CD4-positive, alpha-beta T cell (primary cell): ENCODE measurements at regions not wholly inside any gene's neighbourhood (a gene's known extent, or its start where the extent isn't known, plus 50 kb on each side); places are given as distances from the start of the nearest gene placed in this dataset.

ENCODE experiments used
- ATAC-seq: fragments of 200-7000 bp; cut with Tn5 transposase; one replicate; pipeline ENCODE4 v1.10.0; 2022; ENCODE audit warnings: mild to moderate bottlenecking; ENCODE audit not compliant: poor library complexity
- CTCF ChIA-PET: fragments of 350-600 bp; sonication (Branson Sonifier 250); formaldehyde crosslinking; loops from one replicate; lab custom pipeline; 2021; ENCODE audit warnings: antibody characterized with exemption, inconsistent platforms; lab: Charles Lee
- POLR2A ChIA-PET: fragments of 350-600 bp; sonication (Branson Sonifier 250); formaldehyde crosslinking; loops from one replicate; lab custom pipeline; 2021; ENCODE audit warnings: antibody characterized with exemption, inconsistent platforms; lab: Charles Lee
- DNase-seq, 14 experiments: peaks; one replicate each; pipeline ENCODE4 v3.0.0-alpha.2; 2013 to 2020; ENCODE audit warnings: mixed read lengths in 2 of 14
- H3K27ac ChIP-seq, 2 donors: one replicate each; pipeline versions ENCODE4 v1.5.1 to v1.7.0; 2013; ENCODE audit warnings: low read length in 2 of 2, low read depth in 1 of 2, mild to moderate bottlenecking in 1 of 2
- H3K27me3 ChIP-seq, 2 experiments: 1 replicate in 1 of 2; 2 replicates in 1 of 2; pipeline versions ENCODE4 v1.6.1 to v1.7.0; 2013; ENCODE audit warnings: low read length in 2 of 2, control low read depth in 1 of 2, mild to moderate bottlenecking in 1 of 2, moderate library complexity in 1 of 2; ENCODE audit not compliant: insufficient read depth in 2 of 2, control insufficient read depth in 1 of 2
- H3K36me3 ChIP-seq: one replicate; pipeline ENCODE4 v1.6.1; 2013; ENCODE audit warnings: low read length, control low read depth; ENCODE audit not compliant: insufficient read depth
- H3K4me1 ChIP-seq: one replicate; pipeline ENCODE4 v1.6.1; 2013; ENCODE audit warnings: low read length, control low read depth; ENCODE audit not compliant: insufficient read depth
- H3K4me3 ChIP-seq: one replicate; pipeline ENCODE4 v1.5.1; 2013; ENCODE audit warnings: mild to moderate bottlenecking, low read length, moderate library complexity
- H3K9me3 ChIP-seq, 2 experiments: 1 replicate in 1 of 2; 2 replicates in 1 of 2; pipeline versions ENCODE4 v1.6.1 to v1.7.0; 2013; ENCODE audit warnings: low read length in 2 of 2, mild to moderate bottlenecking in 2 of 2, control low read depth in 1 of 2, moderate library complexity in 1 of 2; ENCODE audit not compliant: control insufficient read depth in 1 of 2, insufficient read depth in 1 of 2
- H3K27ac Mint-ChIP-seq: one replicate; pipeline ENCODE4 v1.8.0; 2020; ENCODE audit warnings: mixed read lengths
- H3K27me3 Mint-ChIP-seq: one replicate; pipeline ENCODE4 v1.8.0; 2021; ENCODE audit warnings: mixed read lengths
- H3K36me3 Mint-ChIP-seq: one replicate; pipeline ENCODE4 v1.8.0; 2021; ENCODE audit warnings: low read depth, mixed read lengths
- H3K4me1 Mint-ChIP-seq: one replicate; pipeline ENCODE4 v1.8.0; 2021; ENCODE audit warnings: low read depth, mixed read lengths
- H3K4me3 Mint-ChIP-seq: one replicate; pipeline ENCODE4 v1.8.0; 2020; ENCODE audit warnings: mild to moderate bottlenecking, mixed read lengths
- H3K9me3 Mint-ChIP-seq: one replicate; pipeline ENCODE4 v1.8.0; 2020; ENCODE audit warnings: mixed read lengths
- intact Hi-C, 2 experiments: fragments of 100-400 bp; cut with DNase I in 1 of 2; cut with micrococcal nuclease in 1 of 2; formaldehyde crosslinking; loops; one replicate each; pipeline versions ENCODE4 v1.15.1 to v1.9.0; 2023 to 2025; cut with DNase I, micrococcal nuclease
- TF ChIP-seq, protein P1 (sequence below): fragments of 200-600 bp; IDR thresholded peaks from one replicate; pipeline ENCODE4 v1.8.0; 2022; ENCODE audit warnings: antibody characterized with exemption, mild to moderate bottlenecking

DNA sequence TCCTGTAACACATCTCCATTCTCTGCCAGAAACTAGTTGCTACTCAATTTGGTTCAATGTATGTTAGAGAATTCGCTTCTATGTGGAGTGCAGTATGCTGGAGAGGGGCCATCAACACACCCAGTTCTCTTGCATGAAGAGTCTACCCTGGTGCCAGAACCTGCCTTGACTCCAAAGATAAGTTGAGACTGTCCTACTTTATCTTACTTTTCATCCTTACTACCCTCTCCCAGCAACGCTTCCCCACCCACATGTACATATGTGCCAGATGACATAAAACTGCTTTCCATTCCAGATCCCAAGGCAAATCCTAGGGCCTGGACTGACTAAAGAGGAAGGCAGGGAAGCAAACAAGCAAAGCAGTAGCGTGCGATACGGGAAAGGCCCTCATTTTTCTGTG lies 442.6 kb upstream of the THRB start:
- H3K4me1 Mint-ChIP-seq, result no peaks in the 10 kb centered on the region
- intact Hi-C loops, result no loop called here

DNA sequence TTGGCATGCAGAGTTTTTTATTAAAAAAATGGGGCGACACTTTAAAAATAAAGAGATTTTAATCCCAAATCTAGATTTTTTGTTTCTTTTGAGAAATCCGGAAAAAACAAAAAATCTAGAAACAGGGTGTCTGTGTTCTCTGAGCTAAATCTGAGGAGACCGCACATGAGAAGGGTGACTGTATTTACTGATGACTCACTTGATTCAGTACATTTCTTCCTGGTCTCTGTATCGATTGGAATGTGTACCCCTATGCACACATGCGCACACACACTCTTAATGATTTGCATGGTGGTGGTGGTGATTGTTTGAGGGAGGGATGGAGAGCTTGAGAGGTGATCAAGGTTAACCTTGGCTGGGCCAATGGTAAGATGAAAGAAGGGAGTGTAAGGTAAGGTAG lies 443.1 kb upstream of the THRB start:
- CTCF ChIA-PET, result no interaction called here
- no peaks in the 10 kb centered on the region for H3K9me3 Mint-ChIP-seq
- no peak overlapping the region for H3K27ac Mint-ChIP-seq
- H3K4me1 ChIP-seq, result no peaks in the 10 kb centered on the region
- intact Hi-C loops, result no loop called here
- H3K27me3 ChIP-seq, result no peaks in the 10 kb centered on the region
- no peaks in the 10 kb centered on the region for H3K36me3 Mint-ChIP-seq
- no peak overlapping the region for H3K4me3 ChIP-seq
- H3K4me1 Mint-ChIP-seq, result no peaks in the 10 kb centered on the region
- no peaks in the 10 kb centered on the region for H3K9me3 ChIP-seq
- TF ChIP-seq, protein P1, sequence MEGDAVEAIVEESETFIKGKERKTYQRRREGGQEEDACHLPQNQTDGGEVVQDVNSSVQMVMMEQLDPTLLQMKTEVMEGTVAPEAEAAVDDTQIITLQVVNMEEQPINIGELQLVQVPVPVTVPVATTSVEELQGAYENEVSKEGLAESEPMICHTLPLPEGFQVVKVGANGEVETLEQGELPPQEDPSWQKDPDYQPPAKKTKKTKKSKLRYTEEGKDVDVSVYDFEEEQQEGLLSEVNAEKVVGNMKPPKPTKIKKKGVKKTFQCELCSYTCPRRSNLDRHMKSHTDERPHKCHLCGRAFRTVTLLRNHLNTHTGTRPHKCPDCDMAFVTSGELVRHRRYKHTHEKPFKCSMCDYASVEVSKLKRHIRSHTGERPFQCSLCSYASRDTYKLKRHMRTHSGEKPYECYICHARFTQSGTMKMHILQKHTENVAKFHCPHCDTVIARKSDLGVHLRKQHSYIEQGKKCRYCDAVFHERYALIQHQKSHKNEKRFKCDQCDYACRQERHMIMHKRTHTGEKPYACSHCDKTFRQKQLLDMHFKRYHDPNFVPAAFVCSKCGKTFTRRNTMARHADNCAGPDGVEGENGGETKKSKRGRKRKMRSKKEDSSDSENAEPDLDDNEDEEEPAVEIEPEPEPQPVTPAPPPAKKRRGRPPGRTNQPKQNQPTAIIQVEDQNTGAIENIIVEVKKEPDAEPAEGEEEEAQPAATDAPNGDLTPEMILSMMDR, result no peak
- no peak overlapping the region for H3K4me3 Mint-ChIP-seq
- no peak for DNase-seq
- no peak overlapping the region for H3K27ac ChIP-seq
- no peaks in the 10 kb centered on the region for H3K27me3 Mint-ChIP-seq
- POLR2A ChIA-PET, result no interaction called here
- ATAC-seq, result no peak
- H3K36me3 ChIP-seq, result no peaks in the 10 kb centered on the region

More for the DNA sequence above, 442.6 kb upstream of the THRB start:
- DNase-seq (no peak), ATAC-seq (no peak)
- H3K4me3 Mint-ChIP-seq, result no peak overlapping the region
- no peaks in the 10 kb centered on the region for H3K36me3 Mint-ChIP-seq
- H3K9me3 Mint-ChIP-seq, result no peaks in the 10 kb centered on the region
- ChIA-PET CTCF (no interaction called here), POLR2A (no interaction called here)
- Histone ChIP-seq H3K36me3 (no peaks in the 10 kb centered on the region), H3K9me3 (no peaks in the 10 kb centered on the region), H3K27me3 (no peaks in the 10 kb centered on the region), H3K4me3 (no peak overlapping the region), H3K27ac (no peak overlapping the region), H3K4me1 (no peaks in the 10 kb centered on the region)
- H3K27ac Mint-ChIP-seq, result no peak overlapping the region
- no peaks in the 10 kb centered on the region for H3K27me3 Mint-ChIP-seq
- TF ChIP-seq, protein P1, result no peak

DNA sequence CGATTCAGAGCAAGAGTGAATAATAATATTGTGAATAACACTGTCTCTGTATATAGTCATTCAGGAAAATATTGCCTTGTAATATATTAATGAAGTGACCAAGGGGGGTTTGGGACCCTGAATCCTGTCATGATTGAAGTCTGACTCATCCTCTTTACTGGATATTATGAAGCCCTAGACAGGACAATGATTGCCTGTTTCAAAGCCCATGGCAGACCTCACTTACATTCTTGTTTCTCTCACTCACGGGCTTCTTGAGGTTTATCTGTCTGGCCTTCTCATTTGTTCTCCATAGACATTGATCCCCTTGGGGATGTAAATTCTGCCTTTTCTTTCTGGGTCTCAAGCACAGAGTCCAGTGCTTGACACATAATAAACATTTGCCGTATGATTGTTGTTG lies 449.3 kb upstream of the THRB start:
- CTCF ChIA-PET, result no interaction called here
- Mint-ChIP-seq H3K9me3 (no peaks in the 10 kb centered on the region), H3K27ac (no peak overlapping the region), H3K4me1 (no peaks in the 10 kb centered on the region), H3K27me3 (no peaks in the 10 kb centered on the region), H3K36me3 (no peaks in the 10 kb centered on the region), H3K4me3 (no peak overlapping the region)
- H3K9me3 ChIP-seq, result peaks cover 0 to 6% of the 10 kb centered on the region in 2 experiments
- DNase-seq (no peak), ATAC-seq (no peak)
- intact Hi-C loops, result no loop called here
- H3K36me3 ChIP-seq, result no peaks in the 10 kb centered on the region
- H3K4me1 ChIP-seq, result no peaks in the 10 kb centered on the region
- TF ChIP-seq, protein P1, result no peak
- no peak overlapping the region for H3K4me3 ChIP-seq
- H3K27ac ChIP-seq, result no peak overlapping the region
- H3K27me3 ChIP-seq, result no peaks in the 10 kb centered on the region
- POLR2A ChIA-PET, result no interaction called here
